Stimulated activated CD4-positive, alpha-beta T cell treated with anti-CD3 and anti-CD28 coated beads, Interleukin-4, amount 100 ng/mL, for 4 hours (primary cell): ENCODE measurements at regions not wholly inside any gene's neighbourhood (a gene's known extent, or its start where the extent isn't known, plus 50 kb on each side); places are given as distances from the start of the nearest gene placed in this dataset.

Source experiments
- DNase-seq, 2 experiments: peaks; one replicate each; pipeline ENCODE4 v3.0.0-alpha.2; 2020

DNA sequence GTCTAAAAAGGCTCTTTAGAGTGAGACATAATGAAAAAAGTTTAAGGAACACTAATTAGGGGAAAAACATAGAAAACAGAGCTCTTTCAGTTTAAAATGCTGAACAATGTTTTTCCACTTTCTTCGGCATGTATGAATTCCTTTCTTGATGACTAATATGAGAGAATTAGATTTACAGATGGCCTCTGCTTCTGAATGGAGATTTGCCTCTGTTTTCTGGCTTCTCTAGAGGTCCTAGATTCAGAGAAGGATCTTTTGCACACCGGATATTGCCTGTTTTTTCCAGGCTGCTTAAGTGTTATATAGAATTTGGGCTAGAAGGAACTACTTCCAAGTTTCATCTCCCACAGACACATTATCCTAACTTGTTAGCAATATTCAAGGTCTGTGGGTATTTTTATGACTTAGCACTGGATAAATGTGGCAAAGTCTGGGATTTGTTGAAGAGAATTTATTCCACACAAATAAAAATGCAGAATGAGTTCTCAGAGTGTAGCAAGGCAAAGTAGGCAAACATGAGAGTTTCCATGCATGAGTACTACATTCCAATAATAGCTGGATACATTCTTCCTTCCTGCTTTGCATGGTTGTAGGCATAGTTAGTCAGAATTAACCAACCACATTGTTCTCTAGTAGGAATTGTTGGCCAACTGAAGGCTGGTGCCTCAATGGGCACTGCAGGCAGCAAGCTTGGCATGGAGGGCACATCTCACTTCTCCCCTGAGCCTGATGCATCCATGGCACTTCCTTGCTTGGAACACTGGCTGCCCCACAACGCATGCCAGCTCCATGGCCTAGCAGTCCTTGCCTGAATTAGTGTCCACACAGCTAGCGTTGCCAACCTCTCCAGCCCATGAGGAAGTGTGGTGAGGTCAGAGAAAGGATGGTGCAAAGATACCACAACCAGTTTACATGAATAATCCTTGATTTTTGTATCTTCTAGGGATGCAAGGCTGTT, 224.2 kb downstream of the CLIC5 start:
- DNase-seq = no peak

DNA sequence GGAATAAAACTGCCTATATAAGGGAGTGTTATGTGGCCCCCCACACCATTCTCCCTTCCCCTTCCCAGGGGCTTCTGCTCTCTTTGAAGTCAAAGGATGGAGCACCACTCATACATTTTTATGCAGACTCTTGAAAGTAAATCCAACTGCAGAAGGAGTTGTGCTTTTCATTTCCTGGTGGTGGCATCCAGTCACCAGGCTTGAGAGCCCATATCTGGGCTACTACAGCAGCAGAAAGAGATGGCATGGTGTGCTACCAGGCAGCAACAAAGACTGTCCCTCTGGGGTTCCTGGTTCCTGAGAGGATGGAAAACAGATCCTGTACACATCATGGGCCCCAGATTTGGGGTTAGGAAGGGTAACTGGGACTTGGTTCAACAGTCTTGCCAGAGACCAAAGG, 226.4 kb downstream of the CLIC5 start:
- no peak for DNase-seq

DNA sequence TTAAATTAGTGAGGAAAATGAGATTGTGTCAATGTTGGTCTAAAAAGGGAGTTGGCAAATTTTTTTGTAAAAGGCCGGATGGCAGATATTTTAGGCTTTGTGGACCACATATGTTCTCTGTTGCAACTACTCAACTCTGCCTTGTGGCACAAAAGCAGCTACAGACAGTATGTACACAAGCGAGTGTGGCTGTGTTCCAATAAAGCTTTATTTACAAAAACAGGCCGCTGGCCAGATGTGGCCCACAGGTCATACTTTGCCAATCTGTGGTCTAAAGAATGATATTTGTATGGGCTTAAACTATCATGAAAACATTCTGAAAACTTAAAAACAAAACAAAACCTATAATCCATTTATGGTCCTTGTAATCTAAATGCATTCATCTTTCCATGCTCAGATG, 228.3 kb downstream of the CLIC5 start:
- DNase-seq = no peak

DNA sequence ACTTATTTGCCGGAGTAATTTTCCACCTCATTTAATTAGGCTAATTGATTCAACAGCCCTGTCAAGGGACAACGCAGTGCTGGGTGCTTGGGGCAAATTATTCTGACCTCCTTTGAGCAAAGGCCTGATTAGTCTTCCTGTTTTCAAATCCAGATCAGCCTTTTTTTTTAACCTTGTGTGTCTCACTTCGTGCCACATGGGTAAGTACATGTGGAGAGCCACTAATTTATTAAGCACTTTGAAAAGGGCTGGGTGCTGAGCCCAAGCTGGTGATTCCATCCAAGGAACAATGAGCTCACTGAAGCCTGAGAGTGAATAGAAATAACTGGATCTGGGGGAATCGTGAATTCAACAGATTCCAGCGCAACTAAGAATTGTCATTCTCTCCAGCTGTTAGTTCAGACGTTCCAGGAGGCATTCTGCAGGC, 229.3 kb downstream of the CLIC5 start:
- no peak for DNase-seq

DNA sequence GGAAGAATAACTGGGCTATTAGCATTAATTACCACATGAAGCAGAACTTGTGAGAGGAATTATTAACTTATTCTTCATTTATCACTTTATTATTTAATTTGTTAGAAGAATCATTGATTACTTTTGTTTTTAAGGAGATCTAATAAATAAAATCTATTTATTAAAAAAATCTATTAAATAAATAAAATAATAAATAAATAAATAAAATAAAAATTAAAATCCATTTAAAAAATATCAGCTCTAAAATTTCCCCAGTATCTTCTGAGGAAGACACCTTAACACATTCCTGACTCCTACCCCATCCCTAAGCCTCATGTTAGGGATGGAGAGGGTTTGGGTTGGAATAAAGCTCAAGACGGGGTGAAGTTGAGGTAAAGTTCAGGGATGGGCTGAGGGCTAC, 231.4 kb downstream of the CLIC5 start:
- DNase-seq = no peak

DNA sequence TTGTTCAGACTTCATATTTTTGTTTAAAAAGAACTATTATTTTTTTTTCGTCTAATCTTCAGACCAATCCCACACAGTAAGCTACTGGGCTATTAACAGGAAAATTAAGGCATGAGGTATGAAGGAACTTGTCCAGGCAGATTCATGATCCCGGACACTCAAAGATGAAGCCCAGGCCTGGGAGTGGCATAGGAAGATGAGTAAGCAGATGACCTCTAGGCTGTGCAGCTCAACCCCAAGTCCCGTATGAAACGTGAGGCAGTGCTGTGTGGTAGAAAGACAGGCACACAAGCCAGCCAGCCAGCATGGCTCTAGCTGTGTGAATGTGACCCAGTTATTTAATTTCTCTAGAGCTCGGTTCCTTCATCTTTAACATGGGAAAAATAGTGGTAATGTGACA, 231.9 kb downstream of the CLIC5 start:
- DNase-seq = no peak

DNA sequence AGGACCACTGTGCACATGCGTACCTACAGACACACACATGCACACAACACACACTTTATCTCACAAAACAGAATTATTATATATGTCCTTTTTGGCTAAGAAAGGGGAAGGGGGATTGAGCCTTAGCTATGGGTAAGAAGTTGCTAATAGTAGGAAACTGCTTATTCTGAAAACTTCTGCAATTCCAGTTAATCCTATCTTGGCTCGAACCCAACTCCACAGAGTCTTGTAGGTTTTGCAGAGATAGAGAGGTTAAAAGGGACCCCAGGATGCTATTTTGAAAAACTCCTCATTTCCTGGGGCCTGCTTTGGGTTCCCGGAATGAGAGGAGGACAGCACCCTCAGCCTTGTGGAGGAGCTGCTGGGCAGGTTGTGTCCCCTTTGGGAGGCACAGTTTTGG, 233.8 kb downstream of the CLIC5 start:
- no peak for DNase-seq

DNA sequence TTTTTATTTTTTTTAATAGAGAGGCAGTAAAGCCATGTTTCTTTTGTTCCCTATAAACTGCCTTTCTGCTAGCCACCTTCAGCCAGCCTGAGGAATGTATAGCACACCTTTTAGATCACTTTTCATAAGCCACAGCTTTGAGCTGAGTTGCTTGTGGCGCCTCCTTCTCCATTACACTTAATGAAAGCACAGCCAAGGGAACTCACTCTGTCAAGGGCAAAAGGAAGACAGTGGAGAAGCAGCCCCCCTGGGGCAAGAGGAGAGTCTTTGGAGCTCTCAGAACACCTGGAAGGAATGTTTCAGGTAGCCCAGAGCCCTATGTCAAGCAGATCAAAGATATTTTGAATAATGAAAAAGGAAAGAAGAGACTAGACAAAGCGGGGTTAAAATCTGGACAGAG, 235.1 kb downstream of the CLIC5 start:
- no peak for DNase-seq

DNA sequence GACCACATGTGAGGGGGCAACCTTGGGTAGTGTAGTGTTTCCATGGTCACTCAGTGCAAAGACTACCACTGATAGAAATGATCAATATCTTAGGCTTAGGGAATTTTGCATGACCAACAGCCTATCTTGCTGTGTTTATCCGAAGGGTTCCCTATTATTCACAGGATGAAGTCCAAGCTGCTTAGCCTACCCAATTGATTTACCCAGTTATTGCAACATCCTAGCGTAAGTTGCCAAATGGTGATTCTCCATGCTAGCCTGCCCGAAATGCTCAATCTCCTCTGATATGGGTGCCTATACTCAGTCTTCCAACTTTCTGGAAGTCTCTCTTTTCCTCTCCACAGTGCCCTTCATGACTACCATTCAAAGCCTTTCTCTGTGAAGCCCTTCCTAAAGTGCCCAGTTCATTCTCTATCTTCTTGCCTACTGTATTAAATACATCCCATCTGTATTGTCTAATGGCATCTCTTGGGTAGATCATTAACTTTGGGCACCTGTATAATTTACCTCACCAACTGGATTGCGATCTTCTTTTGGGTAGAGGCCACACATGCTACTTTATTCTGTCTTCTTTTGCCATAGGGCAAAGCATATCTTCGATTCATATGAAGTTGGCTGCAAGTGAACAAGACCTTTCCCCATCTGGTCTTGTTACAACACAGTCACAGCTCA, 240.5 kb downstream of the CLIC5 start:
- no peak for DNase-seq

DNA sequence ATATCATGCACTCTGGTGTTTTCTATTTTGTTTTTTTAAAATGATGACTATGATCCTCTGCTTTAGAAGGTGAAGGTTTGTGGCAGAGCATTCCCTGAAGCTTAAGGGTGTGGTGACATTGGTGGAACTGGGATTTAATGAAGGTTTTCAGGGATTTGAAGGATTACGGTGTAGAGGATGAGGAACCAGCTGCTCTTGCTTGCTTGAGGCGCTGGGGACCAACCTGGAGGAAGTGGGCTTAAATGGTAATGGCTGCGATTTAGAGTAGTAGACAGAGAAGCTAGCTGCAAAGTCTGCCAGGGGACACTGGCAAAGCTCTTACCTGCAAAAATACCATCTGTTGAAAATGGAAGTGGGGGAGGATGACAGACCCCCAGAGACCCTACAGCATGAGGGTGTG, 241.8 kb downstream of the CLIC5 start:
- DNase-seq = no peak

DNA sequence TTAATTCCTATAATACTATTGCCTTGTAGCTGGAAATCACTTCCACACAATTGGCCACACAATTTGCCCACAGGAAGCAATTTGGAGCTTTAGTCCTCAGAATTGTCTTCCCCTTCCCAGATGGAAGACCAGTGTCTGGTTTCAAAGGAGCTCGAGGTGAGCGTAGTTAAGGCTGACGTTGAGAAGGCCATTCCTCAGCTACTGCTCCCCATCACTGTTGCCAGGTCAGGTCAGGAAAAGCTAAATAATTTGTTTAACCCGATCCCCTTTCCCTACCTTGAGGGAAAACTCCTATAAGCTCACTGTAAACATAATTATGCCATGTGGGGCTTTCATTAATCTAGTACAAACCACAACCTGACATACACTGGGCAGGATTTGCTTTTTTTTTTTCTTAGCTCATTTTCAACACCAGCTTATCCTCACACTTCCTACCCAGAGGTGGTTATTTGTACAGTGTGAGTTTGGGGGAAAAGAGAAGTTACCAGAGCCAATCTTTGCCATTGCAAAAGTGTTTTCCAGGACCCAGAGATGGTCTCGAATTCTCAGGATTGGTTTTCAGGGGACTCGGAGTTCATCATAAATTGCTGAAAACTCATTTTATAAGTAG, 242.7 kb downstream of the CLIC5 start:
- no peak for DNase-seq

DNA sequence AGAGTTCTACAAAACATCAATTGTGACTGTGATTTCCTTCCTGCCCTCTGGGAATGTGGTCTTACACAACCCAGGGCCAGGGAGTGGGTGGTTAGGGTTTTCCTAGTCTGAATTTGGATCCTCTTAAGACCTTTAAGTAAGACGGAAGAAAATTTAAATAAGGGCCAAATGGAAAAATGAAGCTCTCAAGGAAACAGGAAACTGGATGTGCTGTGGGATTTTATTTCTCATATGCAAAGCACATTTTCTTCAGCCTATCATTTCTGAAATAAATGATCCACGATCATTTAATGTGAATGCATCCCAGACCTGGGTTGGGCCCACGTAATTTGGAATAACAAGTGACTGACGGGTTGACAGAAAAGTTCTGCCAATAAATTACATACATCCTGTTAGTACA, 243.6 kb downstream of the CLIC5 start:
- no peak for DNase-seq

DNA sequence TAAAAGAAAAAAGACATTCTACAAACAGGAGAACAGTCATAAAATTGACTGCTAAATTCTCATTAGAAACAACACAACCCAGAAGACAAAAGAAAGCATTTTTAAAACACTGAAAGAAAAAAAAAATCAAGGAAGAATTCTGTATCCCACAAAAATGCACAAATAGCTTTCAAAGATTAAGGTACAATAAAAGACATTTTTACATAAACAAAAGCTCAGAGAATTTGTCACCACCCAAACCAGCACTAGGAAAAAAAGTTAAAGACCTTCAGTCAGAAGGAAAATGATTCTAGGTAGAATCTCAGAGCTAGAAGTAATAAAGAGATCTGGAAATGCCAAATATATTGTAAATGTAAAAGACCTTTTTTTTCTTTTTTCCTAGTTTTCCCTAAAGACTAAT, 252.4 kb downstream of the CLIC5 start:
- no peak for DNase-seq

DNA sequence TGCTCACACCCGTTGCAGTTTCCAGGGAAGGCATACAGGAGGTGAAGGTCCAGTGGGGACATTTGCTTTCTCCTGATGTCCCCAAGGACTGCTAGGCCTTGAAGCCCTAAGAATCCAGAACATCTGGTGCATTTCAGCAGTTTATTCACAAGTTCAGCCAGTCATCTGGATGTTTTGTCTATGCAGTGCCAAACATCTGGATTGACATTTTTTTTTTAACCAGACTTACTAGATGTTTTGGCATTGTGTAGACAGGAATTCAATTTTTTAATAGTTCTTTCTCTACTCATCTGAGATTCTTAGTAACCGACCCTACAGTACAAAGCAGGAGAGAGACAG, 256.2 kb downstream of the CLIC5 start:
- no peak for DNase-seq

DNA sequence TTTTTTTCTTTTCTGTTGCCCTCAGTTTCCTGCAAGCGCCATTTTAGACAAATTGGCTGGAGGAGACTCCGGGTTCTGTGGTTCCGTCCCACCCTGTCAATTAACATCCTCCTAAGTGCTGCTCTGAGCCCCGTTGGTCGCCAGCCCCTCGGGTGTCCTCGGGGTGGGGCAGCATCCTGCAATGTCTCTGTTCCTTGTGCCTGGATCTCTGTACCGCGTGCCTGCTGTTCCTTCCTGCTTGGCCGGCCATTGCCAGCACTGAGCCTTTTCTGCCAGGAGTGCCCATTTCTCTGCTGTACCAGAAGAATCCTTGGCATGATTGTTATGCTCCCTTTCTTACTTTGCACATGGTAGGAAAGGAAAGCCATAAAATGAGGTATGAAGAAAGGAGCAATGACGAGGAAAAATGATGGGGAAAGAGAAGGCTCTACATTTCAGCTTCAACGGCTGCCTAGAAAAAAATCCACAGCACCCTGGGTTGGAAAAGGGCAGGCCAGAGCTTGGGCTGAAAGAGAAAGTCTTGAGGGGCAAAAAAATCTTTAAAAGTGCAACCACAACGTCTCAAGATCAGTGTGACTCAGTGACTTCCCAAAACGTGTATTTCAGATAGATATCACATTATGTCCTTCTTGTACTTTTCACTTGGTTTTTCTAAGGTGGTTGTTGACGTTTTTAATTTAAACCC, 256.7 kb downstream of the CLIC5 start:
- DNase-seq = no peak

DNA sequence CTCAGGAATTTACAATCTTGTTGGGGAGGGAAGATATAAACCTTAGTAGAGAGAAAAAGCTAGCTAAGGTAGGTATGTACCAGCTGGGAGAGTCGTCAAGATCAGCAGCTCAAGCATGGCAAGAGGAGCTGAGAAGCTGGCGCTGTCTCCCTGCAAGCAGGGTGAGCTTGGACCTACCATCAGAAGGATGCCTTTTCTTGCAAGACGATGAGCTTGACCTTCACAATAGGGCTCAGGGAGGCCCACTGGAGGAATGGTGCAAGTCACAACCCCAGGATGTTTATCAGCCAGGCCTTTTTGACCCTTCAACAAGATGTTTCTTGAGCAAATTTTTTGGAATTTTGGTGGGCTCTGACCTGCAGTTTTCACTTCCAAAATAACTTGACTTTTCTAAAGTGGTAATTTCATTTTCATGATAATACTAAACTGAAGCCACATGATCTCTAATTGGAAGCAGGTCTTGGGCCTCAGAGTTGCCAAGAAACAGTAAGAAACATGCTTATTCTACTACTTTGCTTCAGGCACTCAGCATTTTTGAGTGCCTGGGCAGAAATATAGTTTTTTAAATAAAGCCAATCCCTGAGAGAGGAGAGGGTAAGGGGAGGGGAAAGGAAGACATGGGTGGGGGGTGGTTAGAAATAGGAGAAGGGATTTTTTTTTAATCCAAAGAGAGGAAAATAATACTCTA, 258.1 kb downstream of the CLIC5 start:
- no peak for DNase-seq

DNA sequence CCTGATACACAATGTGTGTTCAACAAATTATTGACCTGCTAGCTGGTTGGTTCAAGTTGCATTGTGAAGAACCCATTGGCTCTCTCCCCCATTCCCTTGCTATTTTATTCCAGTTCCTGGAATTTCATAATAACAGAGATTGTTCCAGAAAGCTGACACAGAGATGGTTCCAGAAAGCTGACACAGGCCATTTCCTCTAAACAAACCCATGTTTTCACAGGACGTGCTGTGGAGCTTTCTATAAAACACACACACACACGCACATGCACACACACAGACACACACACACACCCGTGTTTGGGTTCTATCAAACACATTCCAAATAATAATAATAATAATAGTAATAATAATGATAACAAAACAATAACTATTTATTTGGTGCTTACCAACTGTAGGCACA, 259.1 kb downstream of the CLIC5 start:
- no peak for DNase-seq

DNA sequence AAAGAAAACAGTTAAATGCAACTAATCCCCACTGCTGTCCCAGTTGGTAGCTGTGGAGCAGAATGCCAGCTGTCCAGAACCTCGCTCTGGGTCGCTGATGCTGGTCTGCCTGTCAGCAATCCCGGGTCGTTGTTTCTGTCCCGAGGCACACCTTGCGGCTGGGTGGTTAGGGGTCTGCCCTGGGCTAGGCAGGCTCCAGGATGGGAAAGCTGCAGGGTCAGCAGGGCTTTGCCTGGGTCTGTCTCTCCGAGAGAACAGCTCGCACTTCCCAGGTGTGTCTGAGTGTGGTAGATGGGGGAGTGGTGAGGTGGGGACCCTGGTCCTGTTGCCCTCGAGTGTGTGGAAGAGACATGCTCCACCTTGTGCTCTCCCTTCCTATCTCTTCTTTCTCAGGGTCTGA, 261.2 kb downstream of the CLIC5 start:
- DNase-seq = no peak

DNA sequence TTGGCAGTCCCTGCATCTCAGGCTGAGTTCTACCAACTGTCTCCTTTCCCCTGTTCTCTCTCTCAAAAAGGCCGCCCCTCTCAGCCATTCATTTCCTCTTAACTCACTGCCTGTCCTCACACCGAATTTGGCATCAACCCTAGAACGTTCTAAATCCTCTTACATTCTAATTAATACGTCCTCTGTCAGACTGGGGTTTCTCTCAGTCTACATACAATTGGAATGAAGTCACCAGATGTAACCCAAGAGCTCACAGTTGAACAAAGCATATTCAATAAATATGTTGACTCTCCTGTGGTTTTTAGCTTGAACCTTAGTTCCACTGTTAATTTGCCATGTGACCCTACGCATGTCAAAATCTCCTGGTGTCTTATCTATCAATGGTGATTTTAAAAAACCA, 269.6 kb downstream of the CLIC5 start:
- no peak for DNase-seq

DNA sequence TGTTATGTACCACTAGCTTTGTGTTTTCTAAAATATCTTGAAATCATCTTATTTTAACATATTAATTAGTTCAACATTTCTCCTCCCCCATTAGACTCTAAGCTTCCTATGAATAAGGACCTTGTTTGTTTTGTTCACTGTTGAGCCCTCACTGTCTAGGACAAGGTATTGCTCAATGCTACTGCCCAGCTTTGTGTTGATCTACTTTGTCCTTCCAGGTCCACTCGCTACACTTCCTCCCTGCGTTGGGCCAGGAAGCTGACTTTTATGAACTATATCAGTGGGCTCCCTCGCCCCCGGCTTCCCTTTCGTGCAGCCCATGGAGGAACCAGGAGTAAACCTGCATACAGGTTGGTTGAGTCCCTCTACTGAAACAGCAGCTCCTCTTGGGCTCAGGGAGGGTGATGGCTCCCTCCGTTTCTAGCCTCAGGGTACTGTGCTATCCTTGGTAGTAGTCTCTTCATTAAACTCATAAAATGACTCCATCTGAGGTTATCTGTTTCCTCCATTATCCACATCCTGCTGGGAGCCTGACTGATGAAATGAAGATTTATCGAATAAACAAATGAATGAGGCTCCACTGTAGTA, 272.5 kb downstream of the CLIC5 start:
- no peak for DNase-seq

DNA sequence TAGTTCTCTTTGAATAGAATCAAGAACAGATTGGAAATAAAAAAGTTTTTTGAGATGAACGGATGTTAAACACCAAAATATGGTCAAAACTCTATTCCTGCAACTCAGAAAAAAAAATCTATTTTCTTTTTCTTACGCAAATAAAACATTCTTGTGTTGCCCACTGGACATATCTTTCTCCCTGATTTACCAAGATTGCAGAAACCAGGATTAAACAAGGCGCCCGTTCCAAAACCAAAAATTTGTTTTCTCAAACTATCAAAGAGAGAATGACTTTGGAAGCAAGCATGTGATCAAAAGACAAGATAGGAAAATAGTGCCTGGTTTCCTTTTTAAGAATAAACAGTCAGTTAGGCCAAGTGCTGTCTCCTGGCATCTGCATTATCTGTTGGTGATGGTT, 273.1 kb downstream of the CLIC5 start:
- DNase-seq = no peak

DNA sequence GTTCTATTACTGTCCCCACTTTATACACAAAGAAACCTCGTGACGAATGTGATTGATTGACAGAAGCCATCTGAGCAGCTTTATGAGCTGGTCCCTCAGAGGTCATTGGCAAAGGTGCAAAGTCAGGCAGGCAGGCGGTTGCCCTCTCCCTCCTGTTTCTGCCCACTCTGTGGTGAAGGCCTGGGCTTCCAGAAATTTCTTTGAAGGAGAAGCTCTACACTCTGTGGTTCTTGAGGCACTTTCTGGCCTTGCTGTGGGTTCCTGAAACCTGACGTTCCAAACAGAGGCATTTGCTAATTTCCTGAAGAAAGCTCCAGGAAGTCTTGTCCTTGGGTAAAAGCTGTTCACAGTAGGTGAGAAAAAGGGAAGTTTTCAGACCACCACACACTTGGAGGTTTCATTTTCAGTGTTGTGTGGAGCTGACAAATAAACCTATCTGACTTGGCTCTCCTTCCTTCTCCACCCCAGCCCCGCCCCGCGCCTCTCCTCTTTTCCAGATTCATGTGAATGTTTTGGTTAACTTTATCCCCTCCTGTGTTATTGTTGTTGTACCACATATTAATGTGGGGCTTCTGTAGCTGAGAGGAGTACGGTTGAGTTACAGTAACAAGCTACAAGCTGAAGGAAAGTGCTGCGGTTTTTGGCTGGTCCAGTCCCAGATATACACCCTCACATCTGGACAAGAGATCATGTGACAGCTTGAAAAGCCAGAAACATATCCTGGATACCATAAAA, 274.1 kb downstream of the CLIC5 start:
- DNase-seq = no peak
